AML-193 (cell line): ENCODE measurements at regions not wholly inside any gene's neighbourhood (a gene's known extent, or its start where the extent isn't known, plus 50 kb on each side); places are given as distances from the start of the nearest gene placed in this dataset.
"Not testable (repeated sequence)": the region's sequence is repeated elsewhere in the genome, so short reads cannot be mapped to it uniquely, and the experiment has no call there.

ENCODE experiments used
- DNase-seq, 2 experiments: peaks; one replicate each; lab custom pipeline; 2025; lab: John Stamatoyannopoulos, UW

DNA sequence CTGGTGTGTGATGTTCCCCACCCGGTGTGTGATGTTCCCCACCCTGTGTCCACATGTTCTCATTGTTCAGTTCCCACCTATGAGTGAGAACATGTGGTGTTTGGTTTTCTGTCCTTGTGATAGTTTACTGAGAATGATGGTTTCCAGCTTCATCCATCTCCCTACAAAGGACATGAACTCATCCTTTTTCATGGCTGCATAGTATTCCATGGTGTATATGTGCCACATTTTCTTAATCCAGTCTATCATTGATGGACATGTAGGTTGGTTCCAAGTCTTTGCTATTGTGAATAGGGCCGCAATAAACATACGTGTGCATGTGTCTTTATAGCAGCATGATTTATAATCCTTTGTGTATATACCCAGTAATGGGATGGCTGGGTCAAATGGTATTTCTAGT, 201.5 kb upstream of the IRAK1BP1 start:
- not testable (repeated sequence) for DNase-seq

DNA sequence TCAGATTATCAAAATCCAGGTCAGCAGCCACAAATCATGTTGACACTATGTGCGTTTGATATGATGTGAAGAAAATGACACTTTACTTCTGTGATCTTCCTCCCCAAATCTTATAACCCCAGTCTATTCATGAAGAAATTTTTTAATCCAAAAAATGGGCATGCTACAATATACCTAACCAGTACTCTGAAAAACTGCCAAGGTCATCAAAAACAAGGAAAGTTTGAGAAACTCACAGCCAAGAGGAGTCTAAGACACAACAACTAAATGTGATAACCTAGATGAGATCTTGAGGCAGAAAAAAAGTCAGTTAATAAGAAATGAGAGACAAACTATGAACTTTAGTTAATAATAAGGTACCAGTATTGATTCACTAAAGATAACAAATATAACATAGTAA, 200.6 kb upstream of the IRAK1BP1 start:
- DNase-seq = no peak

DNA sequence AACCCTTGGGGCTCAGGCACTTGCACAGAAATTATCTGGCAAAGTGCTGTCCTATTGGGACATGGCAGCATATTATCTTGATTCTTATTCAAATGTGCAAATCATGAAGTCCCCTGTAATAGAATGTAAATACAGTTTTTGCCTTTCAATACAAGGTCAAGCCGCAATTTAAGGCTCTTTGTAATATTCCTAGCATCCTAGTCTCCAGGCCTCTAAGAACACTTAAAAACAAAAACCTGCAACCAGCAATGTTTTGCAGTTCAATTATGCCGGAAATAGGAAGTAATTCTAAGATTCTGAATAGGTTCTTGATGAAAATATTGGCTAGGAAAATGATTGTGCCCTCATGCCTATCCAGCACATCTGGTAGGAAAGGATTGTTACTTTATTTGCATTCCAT, 197.2 kb upstream of the IRAK1BP1 start:
- DNase-seq = no peak

DNA sequence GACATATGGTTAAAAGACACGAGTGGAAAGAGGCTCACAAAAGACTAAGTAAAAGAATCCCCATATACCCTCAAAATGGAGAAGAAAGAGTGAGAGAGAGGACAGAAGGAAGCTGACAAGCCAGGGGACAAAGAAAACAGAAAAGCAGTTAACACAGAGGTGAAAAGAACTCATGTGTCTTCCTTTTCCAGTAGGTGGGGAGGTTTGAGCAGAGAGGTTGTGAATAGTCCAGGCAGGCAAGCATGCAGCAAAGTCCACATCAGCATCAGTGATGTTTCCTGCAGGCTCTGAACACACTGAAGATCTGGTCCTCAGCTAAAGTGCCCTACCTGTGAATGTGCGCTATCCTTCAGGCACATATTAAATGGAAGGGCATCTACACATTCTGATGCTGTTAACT, 196.5 kb upstream of the IRAK1BP1 start:
- DNase-seq = no peak

DNA sequence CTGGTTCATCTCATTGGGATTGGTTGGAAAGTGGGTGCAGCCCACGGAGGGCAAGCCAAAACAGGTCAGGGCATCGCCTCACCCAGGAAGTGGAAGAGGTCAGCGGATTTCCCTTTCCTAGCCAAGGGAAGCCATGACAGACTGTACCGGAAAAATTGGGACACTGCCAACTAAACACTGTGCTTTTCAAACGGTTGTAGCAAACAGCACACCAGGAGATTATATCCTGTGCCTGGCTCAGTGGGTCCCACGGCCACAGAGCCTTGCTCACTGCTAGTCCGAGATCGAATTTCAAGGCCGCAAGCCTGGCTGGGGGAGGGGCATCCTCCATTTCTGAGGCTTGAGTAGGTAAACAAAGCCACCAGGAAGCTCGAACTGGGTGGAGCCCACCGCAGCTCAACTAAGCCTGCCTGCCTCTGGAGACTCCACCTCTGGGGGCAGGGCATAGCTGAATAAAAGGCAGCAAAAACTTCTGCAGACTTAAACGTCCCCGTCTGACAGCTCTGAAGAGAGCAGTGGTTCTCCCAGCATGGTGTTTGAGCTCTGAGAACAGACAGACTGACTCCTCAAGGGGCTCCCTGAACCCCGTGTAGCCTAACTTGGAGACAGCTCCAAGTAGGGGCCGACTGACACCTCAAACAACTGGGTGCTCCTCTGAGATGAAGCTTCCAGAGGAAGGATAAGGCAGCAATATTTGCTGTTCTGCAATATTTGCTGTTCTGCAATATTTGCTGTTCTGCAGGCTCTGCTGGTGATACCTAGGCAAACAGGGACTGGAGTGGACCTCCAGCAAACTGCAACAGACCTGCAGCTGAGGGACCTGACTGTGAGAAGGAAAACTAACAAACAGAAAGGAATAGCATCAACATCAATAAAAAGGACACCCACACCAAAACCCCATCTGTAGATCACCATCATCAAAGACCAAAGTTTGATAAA, 191.0 kb upstream of the IRAK1BP1 start:
- DNase-seq = not testable (repeated sequence)

DNA sequence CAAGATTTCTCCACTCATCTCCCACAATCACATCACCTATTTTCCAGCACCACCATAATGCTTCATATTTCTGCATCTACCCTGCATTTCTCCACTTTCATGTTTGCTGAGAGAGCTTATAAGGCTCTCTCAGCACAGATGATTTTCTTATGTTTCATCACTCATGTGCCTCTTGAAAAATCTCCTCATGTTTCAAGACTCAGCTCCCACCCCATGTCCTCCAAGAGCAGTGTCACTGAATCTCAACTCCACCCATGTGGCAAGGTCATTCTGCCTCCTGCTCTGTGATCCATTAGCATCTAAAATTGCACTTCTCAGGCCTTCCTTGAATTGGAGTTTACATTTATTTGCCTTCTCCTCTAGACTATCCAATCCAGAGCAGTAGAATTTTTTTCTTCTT, 178.7 kb upstream of the IRAK1BP1 start:
- no peak for DNase-seq

DNA sequence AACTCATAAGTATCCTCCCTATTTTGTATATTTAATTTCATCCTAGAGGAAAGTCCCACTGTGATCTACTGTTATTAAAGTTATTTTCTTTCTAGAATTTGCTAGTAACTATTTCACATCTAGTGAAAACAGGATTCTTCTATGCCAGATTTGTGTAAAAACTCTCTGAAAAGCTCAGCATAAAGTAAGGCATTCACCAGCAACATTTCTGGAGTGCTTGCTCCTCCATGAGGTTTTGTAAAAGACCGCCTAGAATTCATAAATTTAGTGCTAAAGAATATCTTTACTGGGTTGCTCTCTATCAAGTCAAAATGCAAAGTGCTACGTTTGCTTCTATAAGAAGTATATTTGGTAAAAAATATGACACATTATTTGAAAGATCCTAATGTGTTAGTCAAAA, 173.5 kb upstream of the IRAK1BP1 start:
- no peak for DNase-seq

DNA sequence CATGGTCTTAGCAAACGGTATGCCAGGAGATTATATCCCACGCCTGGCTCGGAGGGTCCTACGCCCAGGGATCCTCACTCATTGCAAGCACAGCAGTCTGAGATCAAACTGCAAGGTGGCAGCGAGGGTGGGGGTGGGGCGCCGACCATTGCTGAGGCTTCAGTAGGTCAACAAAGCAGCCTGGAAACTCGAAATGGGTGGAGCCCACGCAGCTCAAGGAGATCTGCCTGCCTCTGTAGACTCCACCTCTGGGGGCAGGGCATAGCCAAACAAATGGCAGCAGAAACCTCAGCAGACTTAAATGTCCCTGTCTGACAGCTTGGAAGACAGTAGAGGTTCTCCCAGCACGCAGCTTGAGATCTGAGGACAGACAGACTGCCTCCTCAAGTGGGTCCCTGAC, 172.7 kb upstream of the IRAK1BP1 start:
- DNase-seq = not testable (repeated sequence)

DNA sequence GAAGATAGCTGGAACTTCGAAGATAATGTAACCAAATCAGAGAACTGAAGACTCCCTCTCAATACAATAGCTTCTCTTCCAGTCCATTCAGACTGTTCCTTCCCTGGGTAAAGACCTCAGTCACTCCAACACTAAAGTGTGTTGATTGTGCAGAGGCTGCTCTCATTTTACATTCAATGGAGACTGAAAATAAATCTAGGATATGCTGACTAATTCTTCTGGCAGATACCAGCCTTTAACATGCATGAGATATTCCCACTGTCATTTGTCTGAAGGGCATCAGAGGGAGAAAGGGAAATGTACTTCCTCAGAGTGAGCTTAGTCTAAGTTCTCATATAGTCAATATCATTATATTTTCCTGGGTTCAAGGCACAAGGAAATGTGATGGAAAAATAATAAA, 166.4 kb upstream of the IRAK1BP1 start:
- DNase-seq = no peak

DNA sequence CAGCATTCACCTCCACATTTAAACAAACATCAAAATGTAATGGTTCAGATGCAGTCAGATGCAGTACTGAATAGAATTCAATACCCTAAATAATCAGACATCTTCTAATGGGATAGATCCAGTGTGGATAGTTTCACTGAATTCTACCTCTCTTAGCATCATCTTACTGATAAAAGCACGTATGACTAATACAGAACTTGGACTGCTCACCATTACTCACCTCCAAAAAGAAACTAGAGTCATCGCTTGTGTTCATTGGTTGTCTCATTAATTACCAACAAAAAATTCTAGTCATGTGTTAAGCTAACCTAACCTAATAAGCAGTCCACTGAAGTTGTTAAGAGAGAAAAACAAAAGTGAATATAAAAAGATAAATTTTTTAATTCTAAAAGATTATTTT, 165.9 kb upstream of the IRAK1BP1 start:
- no peak for DNase-seq

DNA sequence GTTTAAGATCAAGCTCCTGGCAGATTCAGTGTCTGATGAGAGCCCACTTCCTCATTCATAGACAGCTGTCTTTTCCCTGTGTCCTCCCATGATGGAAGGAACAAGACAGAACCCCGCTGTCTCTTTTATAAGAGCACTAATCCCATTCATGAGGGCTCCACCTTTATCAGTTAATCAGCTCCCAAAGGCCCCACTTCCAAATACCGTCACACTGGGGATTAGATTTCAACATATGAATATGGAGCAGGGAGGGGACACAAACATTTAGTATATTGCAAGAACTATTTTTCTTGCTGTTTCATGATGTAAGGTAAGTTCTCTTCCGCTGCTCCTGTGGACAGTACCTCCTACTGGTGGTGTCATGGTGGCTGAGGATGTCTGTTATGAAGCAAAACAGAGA, 158.3 kb upstream of the IRAK1BP1 start:
- DNase-seq = no peak

DNA sequence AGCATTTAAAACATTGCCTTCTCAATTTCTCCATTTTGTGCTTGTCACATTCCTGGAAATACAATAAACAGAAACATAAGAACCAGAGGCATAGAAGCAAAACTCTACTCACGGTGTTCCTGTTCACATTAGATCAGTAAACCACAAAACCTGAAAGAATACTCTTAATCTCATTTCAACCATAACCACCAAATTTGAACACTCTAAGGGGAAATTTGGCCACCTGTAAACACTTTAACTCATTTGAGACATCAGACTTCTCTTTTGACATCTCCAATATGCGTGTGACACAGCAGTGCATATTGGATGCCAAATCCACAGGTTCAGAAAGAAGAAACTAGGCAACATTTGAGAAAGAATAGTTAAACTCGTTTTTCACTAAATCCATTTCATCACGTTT, 153.8 kb upstream of the IRAK1BP1 start:
- DNase-seq = no peak

DNA sequence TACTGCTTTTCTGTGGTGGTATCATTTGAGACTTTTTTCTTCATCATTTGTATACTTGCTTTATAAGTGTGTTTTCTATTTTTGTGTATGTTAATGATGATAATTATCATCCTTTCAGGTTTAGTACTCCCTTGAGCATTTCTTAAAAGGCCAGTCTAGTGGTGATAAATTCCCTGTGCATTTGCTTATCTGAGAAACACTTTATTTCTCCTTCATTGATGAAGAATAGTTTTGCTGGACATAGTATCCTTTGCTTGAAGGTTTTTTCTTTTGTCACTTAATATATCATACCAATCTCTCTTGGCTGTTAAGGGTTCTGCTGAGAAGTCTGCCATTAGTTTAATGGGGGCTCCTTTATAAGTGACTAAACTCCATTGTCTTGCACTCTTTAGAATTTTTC, 123.2 kb upstream of the IRAK1BP1 start:
- no peak for DNase-seq

DNA sequence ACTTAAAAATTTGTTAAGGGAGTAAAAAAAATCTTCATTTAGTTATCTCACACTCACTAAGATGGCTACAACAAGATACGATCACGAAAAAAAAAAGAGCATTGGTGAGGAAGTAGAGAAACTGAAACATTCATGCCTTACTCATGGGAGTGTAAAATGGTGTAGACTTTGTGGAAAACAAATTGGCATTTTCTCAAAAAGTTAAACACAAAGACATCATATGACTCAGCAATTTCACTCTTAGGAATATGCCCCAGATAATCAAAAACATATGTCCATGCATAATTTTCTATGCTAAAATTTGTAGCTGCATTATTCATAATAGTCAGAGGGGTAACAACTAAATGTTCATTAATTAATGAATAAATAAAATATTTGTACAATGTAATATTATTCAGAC, 120.9 kb upstream of the IRAK1BP1 start:
- no peak for DNase-seq

DNA sequence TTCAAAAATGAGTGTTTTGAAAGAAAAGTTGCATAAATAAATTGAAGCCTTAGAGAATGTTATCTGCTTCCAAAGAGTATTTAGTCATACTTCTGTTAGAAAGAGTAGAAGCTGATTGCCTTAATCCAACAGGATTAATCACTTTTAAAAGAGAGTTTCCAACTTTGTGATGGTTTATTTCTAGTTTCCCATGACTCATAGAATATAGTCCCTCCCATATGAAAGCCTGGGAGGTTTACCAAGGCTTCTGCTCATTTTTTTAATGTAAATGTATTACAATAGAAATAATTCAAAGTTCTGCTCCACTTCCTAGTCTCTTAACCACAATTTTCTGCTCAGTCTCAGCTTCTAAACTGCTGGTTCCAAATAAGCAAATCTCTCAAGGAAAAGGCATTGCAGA, 118.0 kb upstream of the IRAK1BP1 start:
- DNase-seq = no peak

DNA sequence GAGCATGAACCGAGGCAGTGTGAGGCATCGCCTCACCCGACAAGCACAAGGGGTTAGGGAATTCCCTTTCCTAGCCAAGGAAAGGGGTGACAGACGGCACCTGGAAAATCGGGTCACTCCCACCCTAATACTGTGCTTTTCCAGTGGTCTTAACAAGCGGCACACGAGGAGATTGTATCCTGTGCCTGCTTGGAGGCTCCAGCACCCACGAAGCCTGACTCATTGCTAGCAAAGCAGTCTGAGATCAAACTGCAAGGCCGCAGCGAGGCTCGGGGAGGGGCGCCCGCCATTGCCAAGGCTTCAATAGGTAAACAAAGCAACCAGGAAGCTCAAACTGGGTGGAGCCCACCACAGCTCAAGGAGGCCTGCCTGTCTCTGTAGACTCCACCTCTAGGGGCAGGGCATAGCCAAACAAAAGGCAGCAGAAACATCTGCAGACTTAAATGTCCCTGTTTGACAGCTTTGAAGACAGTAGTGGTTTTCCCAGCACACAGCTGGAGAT, 109.0 kb upstream of the IRAK1BP1 start:
- DNase-seq = not testable (repeated sequence)

DNA sequence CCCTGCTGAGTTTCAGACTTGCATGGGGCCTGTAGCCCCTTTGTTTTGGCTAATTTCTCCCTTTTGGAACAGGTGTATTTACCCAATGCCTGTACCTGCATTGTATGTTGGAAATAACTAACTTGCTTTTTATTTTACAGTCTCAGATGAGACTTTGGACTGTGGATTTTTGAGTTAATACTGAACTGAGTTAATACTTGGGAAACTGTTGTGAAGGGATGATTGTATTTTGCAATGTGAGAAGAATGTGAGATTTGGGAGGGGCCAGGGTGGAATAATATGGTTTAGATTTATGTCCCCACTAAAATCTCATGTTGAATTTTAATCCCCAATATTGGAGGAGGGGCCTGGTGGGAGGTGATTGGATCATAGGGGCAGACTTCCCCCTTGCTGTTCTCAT, 99.1 kb upstream of the IRAK1BP1 start:
- no peak for DNase-seq

DNA sequence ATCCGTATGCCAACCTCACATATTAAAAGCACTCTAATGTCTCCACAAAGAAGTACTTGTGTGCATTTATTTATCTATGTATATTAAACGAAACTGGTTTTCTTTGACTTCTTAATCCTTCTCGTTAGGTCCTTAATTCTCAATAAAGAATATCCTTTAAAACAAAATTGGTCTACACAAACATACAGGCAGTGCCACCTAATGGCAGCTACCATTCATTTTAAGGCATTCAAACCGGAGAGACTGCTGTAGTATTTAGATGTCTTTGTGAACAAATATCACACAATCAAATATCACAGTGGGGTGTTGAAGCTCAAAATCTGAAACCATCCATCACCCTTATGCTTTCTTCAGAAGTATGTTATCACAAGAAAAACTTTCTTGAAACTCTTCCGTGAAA, 96.6 kb upstream of the IRAK1BP1 start:
- DNase-seq = no peak

DNA sequence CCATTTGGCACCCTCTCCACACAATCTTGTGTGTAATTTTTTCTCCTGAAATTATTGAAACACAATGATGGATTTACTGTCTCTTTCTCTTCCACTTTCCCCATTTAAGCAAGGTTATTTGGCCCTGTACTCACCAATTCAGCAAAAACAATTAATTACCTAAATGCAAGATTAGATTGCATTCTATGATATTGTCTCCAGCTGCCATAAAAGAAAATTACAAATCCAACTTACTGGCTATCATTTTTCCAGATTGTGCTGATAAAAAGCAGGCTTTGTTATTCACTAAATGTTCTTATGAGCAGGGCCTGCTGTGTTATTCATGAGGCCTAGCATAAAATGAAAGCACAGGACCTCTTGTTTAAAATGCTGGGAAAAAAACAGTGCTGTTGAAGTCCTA, 95.8 kb upstream of the IRAK1BP1 start:
- DNase-seq = no peak

DNA sequence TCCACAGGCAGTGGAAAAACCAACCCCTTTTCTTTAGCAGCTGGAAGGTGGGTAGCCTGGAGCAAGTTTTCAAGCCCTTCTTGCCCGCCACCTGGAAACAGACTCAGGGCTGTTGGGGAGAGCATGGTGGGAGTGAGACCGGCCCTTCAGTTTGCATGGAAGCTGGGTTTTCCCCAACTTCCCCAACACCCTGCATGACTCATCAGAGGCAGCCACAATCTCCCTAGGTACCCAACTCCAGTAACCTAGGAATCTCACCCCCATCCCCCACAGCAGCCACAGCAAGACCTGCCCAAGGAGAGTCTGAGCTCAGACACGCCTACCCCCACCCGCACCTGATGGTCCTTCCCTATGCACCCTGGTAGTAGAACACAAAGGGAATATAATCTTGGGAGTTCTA, 86.3 kb upstream of the IRAK1BP1 start:
- DNase-seq = no peak

DNA sequence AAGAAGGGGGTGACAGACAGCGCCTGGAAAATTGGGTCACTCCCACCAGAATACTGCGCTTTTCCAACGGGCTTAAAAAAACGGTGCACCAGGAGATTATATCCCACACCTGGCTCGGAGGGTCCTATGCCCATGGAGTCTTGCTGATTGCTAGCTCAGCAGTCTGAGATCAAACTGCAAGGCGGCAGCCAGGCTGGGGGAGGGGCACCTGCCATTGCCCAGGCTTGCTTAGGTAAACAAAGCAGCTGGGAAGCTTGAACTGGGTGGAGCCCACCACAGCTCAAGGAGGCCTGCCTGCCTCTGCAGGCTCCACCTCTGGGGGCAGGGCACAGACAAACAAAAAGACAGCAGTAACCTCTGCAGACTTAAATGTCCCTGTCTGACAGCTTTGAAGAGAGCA, 84.0 kb upstream of the IRAK1BP1 start:
- not testable (repeated sequence) for DNase-seq

DNA sequence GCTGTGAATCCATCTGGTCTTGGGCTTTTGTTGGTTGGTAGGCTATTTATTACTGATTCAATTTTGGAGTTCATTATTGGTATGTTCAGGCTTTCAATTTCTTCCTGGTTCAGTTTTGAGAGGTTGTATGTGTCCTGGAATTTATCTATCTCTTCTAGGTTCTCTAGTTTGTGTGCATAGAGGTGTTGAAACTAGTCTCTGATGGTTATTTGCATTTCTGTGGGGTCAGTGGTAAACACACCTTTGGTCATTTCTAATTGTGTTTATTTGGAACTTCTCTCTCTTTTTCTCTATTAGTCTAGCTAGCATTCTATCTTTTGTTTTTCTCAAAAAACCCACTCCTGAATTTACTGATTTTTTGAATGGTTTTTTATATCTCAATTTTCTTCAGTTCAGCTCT, 70.1 kb upstream of the IRAK1BP1 start:
- DNase-seq = no peak

DNA sequence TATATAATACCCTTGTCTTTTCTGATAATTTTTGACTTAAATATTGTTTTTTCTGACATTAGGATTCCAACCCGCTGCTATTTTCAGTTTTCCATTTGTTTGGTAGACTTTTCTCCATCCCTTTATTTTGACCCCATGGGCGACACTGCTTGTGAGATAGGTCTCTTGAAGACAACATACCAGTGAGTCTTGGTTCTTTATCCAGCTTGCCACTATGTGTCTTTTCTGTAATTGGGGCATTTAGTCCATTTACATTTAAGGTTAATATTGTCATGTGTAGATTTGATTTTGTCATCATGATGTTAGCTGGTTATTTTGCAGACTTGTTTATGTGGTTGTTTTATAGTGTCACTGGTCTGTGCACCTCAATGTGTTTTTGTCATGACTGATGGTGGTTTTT, 67.7 kb upstream of the IRAK1BP1 start:
- DNase-seq = no peak

DNA sequence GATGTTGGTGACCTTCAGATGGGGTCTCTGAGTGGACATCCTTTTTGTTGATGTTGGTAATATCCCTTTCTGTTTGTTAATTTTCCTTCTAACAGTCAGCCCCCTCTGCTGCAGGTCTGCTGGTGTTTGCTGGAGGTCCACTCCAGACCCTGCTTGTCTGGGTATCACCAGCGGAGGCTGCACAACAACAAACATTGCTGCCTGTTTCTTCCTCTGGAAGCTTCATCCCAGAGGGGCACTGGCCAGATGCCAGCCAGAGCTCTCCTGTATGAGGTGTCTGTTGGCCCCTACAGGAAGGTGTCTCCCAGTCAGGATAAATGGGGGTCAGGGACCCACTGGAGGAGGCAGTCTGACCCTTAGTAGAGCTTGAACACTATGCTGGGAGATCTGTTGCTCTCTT, 60.6 kb upstream of the IRAK1BP1 start:
- not testable (repeated sequence) for DNase-seq
